ENCODE measurements at regions not wholly inside any gene's neighbourhood (a gene's known extent, or its start where the extent isn't known, plus 50 kb on each side); places are given as distances from the start of the nearest gene placed in this dataset.

GRCh38 chrX:98380556-98380955 lies 1496.8 kb downstream of the RPA4 start:
- DNase-seq: no peak

- no peak for DNase-seq
These were observed 1514.8 kb downstream of the RPA4 start for GRCh38 chrX:98398542-98398941.

GRCh38 chrX:98405376-98405775 lies 1521.7 kb downstream of the RPA4 start:
- no peak for DNase-seq

GRCh38 chrX:98407584-98407983 lies 1523.9 kb downstream of the RPA4 start:
- no peak for DNase-seq

- no peak for DNase-seq
These were observed 1526.2 kb downstream of the RPA4 start for GRCh38 chrX:98409867-98410266.

- DNase-seq: no peak
These were observed 1528.3 kb downstream of the RPA4 start for GRCh38 chrX:98412058-98412457.

- no peak for DNase-seq
These were observed 1538.8 kb downstream of the RPA4 start for GRCh38 chrX:98422536-98422935.

GRCh38 chrX:98432413-98432812 lies 1548.7 kb downstream of the RPA4 start:
- no peak for DNase-seq

- DNase-seq: no peak
These were observed 1564.8 kb downstream of the RPA4 start for GRCh38 chrX:98448524-98448923.

- no peak for DNase-seq
These were observed 1568.7 kb downstream of the RPA4 start for GRCh38 chrX:98452456-98452855.

- no peak for DNase-seq
These were observed 1576.0 kb downstream of the RPA4 start for GRCh38 chrX:98459669-98460068.

- DNase-seq: no peak
These were observed 1596.9 kb downstream of the RPA4 start for GRCh38 chrX:98480606-98481005.

- no peak for DNase-seq
These were observed 1597.9 kb downstream of the RPA4 start for GRCh38 chrX:98481636-98482035.

GRCh38 chrX:98490670-98491069 lies 1607.0 kb downstream of the RPA4 start:
- no peak for DNase-seq

GRCh38 chrX:98501426-98501825 lies 1617.7 kb downstream of the RPA4 start:
- DNase-seq: no peak

- no peak for DNase-seq
These were observed 1623.2 kb downstream of the RPA4 start for GRCh38 chrX:98506907-98507306.

GRCh38 chrX:98514032-98514431 lies 1630.3 kb downstream of the RPA4 start:
- DNase-seq: no peak

GRCh38 chrX:98516120-98516519 lies 1632.4 kb downstream of the RPA4 start:
- DNase-seq: no peak

- DNase-seq: no peak
These were observed 1639.3 kb downstream of the RPA4 start for GRCh38 chrX:98523026-98523425.

GRCh38 chrX:98523521-98523920 lies 1639.8 kb downstream of the RPA4 start:
- DNase-seq: no peak

GRCh38 chrX:98548519-98548918 lies 1664.8 kb downstream of the RPA4 start:
- no peak for DNase-seq

GRCh38 chrX:98568795-98569194 lies 1685.1 kb downstream of the RPA4 start:
- no peak for DNase-seq

GRCh38 chrX:98605941-98606340 lies 1722.2 kb downstream of the RPA4 start:
- no peak for DNase-seq

GRCh38 chrX:98607739-98608138 lies 1724.0 kb downstream of the RPA4 start:
- no peak for DNase-seq

- no peak for DNase-seq
These were observed 1743.9 kb downstream of the RPA4 start for GRCh38 chrX:98627645-98628044.

GRCh38 chrX:98637451-98637850 lies 1753.7 kb downstream of the RPA4 start:
- no peak for DNase-seq
